SKM-1 treated with dmso at 0.1 percent for 144 hours (cell line): ENCODE measurements at regions not wholly inside any gene's neighbourhood (a gene's known extent, or its start where the extent isn't known, plus 50 kb on each side); places are given as distances from the start of the nearest gene placed in this dataset.

Source experiments
- DNase-seq: peaks from one replicate; lab custom pipeline; 2025; ENCODE audit not compliant: unreplicated experiment; lab: John Stamatoyannopoulos, UW

- no peak for DNase-seq
Observed at GRCh38 chr2:216911886-216912285, 52.0 kb upstream of the TNP1 start.

- DNase-seq: no peak
Observed at GRCh38 chr2:216911008-216911407, 51.1 kb upstream of the TNP1 start.

- no peak for DNase-seq
Observed at GRCh38 chr2:216909541-216910210, 49.8 kb upstream of the TNP1 start.
